ENCODE measurements at regions not wholly inside any gene's neighbourhood (a gene's known extent, or its start where the extent isn't known, plus 50 kb on each side); places are given as distances from the start of the nearest gene placed in this dataset.

DNA sequence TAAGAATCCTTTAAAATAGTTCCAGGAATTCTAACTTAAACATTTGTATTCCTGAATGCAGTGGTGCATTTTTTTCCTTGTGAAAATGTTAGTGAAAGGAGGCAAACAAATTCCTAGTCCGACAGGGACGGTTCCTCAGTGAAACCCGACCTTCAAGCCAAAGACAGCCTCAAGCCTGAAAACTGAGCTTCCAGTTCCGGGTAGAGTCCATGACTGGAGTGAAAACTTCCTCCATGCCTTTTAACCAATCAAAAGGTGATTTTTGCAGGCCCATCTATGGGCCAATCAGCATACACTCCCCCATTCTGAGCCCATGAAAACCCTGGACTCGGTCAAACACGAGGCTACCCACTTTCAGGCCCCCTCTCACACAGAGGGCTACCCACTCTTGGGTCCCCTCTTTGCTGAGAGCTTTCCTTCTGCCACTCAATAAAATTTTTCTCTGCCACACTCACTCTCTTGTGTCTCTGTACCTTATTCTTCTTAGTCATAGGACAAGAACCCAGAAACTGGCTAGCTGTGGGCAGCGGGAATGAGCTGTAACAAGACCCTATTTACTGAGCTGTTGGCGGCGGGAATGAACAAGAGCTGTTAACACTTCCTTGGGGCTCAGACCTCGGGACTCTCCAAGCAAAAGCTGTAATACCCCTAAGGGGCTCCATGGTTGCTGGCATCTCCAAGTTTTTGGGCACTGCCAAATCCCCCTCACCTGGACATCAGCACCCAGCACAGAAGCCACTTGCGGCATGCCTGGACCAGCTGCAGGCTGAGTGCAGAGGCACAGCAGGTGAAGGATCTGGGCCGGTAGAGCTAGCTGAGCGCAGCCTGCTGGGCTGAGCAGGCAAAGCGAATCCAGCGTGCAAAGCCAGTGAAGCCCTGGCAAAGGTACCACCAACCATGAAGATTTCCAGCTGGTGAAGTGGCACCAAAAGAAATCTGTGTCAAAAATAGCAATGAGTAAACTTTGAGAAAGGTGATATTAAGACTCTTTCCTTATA lies 598.8 kb downstream of the MCTP2 start:
- Histone ChIP-seq H3K4me1 (ENCODE audit: insufficient read depth, poor library complexity, severe bottlenecking) (no peaks in the 10 kb centered on the region), H3K9me3 (ENCODE audit: severe bottlenecking) (no peaks in the 10 kb centered on the region), H3K4me3 (ENCODE audit: severe bottlenecking) (no peak overlapping the region), H3K36me3 (ENCODE audit: low read depth) (no peaks in the 10 kb centered on the region), H3K27me3 (ENCODE audit: insufficient read depth, poor library complexity, severe bottlenecking) (no peaks in the 10 kb centered on the region), H3K27ac (ENCODE audit: poor library complexity, severe bottlenecking) (no peak overlapping the region)
- DNase-seq (ENCODE audit: low spot score) = no peak
- TF ChIP-seq, protein P1, sequence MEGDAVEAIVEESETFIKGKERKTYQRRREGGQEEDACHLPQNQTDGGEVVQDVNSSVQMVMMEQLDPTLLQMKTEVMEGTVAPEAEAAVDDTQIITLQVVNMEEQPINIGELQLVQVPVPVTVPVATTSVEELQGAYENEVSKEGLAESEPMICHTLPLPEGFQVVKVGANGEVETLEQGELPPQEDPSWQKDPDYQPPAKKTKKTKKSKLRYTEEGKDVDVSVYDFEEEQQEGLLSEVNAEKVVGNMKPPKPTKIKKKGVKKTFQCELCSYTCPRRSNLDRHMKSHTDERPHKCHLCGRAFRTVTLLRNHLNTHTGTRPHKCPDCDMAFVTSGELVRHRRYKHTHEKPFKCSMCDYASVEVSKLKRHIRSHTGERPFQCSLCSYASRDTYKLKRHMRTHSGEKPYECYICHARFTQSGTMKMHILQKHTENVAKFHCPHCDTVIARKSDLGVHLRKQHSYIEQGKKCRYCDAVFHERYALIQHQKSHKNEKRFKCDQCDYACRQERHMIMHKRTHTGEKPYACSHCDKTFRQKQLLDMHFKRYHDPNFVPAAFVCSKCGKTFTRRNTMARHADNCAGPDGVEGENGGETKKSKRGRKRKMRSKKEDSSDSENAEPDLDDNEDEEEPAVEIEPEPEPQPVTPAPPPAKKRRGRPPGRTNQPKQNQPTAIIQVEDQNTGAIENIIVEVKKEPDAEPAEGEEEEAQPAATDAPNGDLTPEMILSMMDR (IDR thresholded peaks at IDR 0.05; ENCODE audit: poor library complexity, severe bottlenecking) = no peak
- ATAC-seq (ENCODE audit: low read depth) = no peak

DNA sequence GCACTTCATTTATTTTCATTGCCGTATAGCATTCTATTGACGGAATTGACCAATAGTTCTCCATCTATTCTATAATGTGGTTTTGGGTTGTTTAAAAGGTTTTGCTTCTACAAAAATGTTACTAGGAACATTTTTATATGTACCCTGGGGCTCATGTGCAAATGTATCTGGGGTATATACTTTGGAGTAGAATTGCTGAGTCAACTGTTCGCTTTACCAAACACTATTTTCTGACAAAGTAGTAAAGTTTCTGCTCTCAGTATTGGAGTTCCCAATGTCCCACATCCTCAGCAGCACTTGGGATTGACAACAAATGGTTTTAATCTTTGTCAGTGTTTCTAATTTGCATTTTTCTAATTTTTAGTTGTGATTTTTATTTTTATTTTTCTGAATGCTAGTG lies 602.6 kb downstream of the MCTP2 start:
- no peaks in the 10 kb centered on the region for H3K4me1 ChIP-seq (ENCODE audit: insufficient read depth, poor library complexity, severe bottlenecking)
- DNase-seq (ENCODE audit: low spot score) (no peak), ATAC-seq (ENCODE audit: low read depth) (no peak)
- TF ChIP-seq, protein P1 (IDR thresholded peaks at IDR 0.05; ENCODE audit: poor library complexity, severe bottlenecking) = no peak
- H3K4me3 ChIP-seq (ENCODE audit: severe bottlenecking) = no peak overlapping the region
- no peaks in the 10 kb centered on the region for H3K27me3 ChIP-seq (ENCODE audit: insufficient read depth, poor library complexity, severe bottlenecking)
- no peaks in the 10 kb centered on the region for H3K36me3 ChIP-seq (ENCODE audit: low read depth)
- H3K9me3 ChIP-seq (ENCODE audit: severe bottlenecking) = no peaks in the 10 kb centered on the region
- no peak overlapping the region for H3K27ac ChIP-seq (ENCODE audit: poor library complexity, severe bottlenecking)

DNA sequence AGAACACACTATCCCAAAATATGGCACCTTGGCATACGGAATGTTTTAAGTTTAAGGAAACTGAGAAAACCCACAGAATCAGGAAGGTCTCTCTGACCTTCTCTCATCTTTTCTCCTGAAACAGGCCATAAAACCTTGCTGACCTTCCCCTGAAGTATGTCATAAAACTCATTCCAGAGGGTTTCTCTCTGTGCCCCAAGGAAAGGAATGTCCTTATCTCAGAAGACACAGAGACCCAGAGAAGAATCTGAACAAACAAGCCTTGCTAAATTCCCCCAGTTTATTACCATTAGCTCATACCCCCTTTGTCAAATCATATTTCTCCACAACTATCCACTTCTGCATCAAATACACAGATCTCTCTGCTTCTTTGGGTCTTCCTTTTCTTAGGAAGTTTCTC lies 603.1 kb downstream of the MCTP2 start:
- no peak overlapping the region for H3K27ac ChIP-seq (ENCODE audit: poor library complexity, severe bottlenecking)
- H3K4me3 ChIP-seq (ENCODE audit: severe bottlenecking) = no peak overlapping the region
- no peaks in the 10 kb centered on the region for H3K9me3 ChIP-seq (ENCODE audit: severe bottlenecking)
- ATAC-seq (ENCODE audit: low read depth) = no peak
- no peaks in the 10 kb centered on the region for H3K36me3 ChIP-seq (ENCODE audit: low read depth)
- H3K27me3 ChIP-seq (ENCODE audit: insufficient read depth, poor library complexity, severe bottlenecking) = no peaks in the 10 kb centered on the region
- no peaks in the 10 kb centered on the region for H3K4me1 ChIP-seq (ENCODE audit: insufficient read depth, poor library complexity, severe bottlenecking)
- TF ChIP-seq, protein P1 (IDR thresholded peaks at IDR 0.05; ENCODE audit: poor library complexity, severe bottlenecking) = no peak
- no peak for DNase-seq (ENCODE audit: low spot score)

- Histone ChIP-seq H3K9me3 (ENCODE audit: severe bottlenecking) (no peaks in the 10 kb centered on the region), H3K36me3 (ENCODE audit: low read depth) (no peaks in the 10 kb centered on the region), H3K27me3 (ENCODE audit: insufficient read depth, poor library complexity, severe bottlenecking) (no peaks in the 10 kb centered on the region), H3K4me1 (ENCODE audit: insufficient read depth, poor library complexity, severe bottlenecking) (no peaks in the 10 kb centered on the region), H3K27ac (ENCODE audit: poor library complexity, severe bottlenecking) (no peak overlapping the region), H3K4me3 (ENCODE audit: severe bottlenecking) (no peak overlapping the region)
- no peak for ATAC-seq (ENCODE audit: low read depth)
- no peak for DNase-seq (ENCODE audit: low spot score)
- TF ChIP-seq, protein P1 (IDR thresholded peaks at IDR 0.05; ENCODE audit: poor library complexity, severe bottlenecking) = no peak
These were observed 606.9 kb downstream of the MCTP2 start for GRCh38 chr15:94838281-94838680.
